Lung microvascular endothelial cell (primary cell): ENCODE measurements at regions not wholly inside any gene's neighbourhood (a gene's known extent, or its start where the extent isn't known, plus 50 kb on each side); places are given as distances from the start of the nearest gene placed in this dataset.
A peak's percentile ranks its signal among the peaks of the same experiment; 100 is the strongest.

Experiments
- DNase-seq, 2 donors: peaks; one replicate each; pipeline versions ENCODE4 v3.0.0 to v3.0.0-alpha.2; 2010; ENCODE audit warnings: low read depth in 2 of 2

- no peak for DNase-seq
Observed at GRCh38 chr4:157558016-157558415, 337.5 kb downstream of the GRIA2 start.

GRCh38 chr4:157550028-157550427 lies 329.5 kb downstream of the GRIA2 start:
- no peak for DNase-seq

DNA sequence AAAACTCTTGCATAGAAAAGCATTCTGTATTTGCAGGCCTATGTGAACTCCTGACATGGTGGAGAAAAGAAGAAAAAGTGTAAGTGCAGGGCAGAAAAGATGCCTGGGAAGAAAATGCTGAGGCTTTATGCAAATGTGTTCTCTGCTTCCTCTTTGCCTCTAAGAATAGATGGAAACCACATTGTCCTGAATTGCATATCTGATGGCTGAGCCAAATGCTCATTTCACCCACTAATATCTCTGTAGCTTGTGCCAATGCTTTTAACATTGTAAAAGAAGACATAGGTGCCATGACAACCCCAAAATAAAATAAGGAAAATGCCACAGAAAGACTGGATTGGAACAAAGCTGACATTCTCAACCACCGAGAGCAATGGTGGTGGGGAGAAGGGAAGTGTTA lies 307.4 kb downstream of the GRIA2 start:
- DNase-seq: no peak

GRCh38 chr4:157521906-157522305 lies 301.4 kb downstream of the GRIA2 start:
- DNase-seq: no peak

GRCh38 chr4:157514711-157515110 lies 294.2 kb downstream of the GRIA2 start:
- peak in 1 of 2 donors; percentile 1 for DNase-seq

DNA sequence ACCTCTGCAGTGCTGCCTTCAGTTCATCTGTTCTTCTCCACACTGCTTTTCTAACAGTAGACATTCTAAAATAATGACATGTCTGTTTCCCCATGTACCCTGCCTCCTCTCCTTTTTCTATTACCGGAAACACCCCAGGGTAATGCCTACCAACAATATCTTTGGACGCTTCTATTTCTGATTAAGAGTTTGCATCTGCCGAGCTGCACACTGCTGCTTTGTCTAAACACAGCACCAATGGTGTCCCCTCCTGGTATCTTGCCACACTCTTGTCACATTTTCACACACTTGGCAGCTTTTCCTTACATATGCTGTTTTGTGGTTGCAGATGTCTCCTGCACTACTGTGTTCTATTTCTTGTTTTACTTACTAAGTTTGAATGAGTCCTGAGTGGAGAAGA lies 288.8 kb downstream of the GRIA2 start:
- DNase-seq: no peak

DNA sequence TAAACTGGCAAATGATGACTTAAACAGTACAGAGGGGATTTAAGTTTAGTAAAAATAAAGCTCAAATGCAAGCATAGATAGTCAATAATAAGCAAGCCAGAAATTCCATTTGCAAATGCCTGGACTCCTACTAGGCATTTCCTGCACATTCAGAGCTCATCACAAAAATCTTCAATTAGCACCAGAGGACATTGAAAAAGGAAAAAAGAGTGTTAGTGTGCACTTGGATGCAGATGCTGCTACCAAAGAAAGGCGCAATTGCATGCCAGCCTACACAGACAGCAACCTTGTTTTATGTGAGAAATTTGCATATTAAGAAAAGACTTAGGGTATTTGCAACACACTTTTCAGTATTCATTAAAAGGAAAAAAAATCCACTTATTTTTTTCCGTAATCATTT lies 282.1 kb downstream of the GRIA2 start:
- DNase-seq: no peak

DNA sequence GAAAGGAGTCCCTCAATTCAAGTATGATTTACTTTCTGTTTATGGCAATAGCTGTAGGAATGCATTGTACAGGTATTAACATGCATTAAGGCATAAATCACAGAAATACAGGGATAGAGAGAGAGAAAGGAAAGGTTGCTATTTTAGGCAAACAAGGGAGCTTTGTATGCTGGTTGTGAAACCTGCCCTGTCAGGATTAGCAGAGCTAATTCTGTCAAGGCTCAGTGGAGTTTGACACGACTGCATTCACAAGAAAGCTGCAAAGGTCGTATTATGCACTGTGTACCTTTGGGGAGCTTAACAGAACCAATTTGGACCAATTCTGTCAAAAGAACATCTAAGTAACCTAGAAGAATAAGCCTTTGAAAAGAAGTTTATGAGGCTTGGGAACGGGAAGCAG lies 239.3 kb downstream of the GRIA2 start:
- no peak for DNase-seq

DNA sequence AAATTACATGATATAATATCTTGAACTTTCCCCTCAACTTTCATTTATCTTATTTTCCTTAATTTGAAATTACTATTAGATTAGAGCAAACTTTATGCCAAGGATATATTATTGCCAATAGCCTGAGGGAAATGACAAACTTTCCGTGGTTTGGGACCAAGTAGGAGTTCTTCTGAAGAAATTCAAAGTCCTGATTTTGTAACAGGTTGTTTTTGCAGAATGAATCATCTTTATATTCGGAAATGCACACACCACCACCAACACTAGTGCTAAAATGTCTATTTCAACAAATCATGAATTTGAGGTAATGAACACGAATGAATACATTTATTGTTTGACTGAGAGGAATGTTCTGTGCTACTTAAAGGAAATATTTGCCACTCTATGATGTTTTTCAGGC lies 226.7 kb downstream of the GRIA2 start:
- no peak for DNase-seq

DNA sequence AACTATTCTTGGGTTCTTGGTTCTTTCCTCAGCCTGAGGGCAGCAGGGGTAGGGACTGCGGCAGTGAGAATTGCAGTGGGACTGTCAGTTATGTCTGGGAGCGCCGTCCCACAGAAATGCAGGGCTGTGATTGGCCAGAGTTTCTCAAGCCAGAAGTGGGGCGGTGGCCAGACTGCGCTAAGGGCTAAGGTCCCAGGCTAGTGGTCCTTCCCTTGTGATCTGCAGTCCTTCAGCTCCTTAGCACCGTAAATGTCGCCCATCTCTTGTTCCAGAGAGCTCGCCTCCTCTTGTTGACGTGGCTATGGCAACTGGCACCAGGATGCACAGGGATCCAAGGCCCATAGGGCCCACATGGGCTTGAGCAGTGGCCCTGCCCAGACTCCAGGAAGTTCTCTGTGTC lies 223.5 kb downstream of the GRIA2 start:
- DNase-seq: no peak

GRCh38 chr4:157443537-157443936 lies 223.0 kb downstream of the GRIA2 start:
- DNase-seq: no peak

DNA sequence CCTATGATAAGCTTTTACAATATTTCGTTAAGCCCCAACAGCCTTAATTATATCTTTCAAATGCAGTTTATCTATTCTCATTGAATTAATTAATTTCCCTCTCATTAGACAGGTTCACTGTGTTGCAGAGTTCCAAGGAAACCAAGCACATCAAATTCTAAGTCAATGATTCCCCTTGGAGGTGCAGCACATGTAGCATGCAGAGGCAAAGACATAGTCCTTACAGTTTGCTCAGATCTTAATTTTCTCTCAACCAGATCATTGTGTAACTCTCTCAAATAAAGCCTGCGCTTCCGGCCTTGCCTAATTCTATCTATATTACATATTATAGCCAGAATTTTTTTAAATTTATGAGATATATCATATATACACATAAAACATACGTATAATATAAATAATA lies 205.4 kb downstream of the GRIA2 start:
- DNase-seq: no peak

DNA sequence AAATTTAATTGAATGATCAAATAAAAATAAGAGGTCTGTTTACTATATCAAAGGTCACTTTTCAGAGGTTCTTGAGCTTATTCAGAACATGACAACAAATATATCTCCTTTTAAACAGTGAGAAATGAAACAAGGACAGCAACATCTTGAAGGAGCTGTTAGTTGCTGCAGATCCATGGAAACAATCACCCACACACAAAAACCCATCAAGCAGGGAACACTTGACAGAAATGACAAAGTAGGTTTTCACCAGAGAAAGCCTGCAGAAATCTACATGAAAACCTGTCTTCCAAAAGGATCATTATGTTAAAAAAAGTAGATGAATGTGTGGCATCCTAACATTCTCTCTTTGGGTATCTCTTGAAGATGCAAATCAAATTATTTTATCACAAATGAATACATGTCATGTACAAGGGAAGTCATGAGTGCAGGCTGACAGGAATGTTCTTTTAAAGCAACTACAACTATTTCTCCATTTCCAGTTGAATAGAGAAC lies 203.0 kb downstream of the GRIA2 start:
- DNase-seq: no peak

GRCh38 chr4:157421365-157421764 lies 200.8 kb downstream of the GRIA2 start:
- DNase-seq: no peak
